ENCODE measurements at regions not wholly inside any gene's neighbourhood (a gene's known extent, or its start where the extent isn't known, plus 50 kb on each side); places are given as distances from the start of the nearest gene placed in this dataset.

GRCh38 chr11:116644941-116645305 is 127.9 kb downstream of the BUD13 start:
- DNase-seq: no peak
- intact Hi-C loops (cut with DNase I; ENCODE audit: low total_unique reads): no loop called here
- Histone ChIP-seq H3K4me1 (no peaks in the 10 kb centered on the region), H3K36me3 (no peaks in the 10 kb centered on the region), H3K27me3 (peaks cover 0 to 14% of the 10 kb centered on the region in 2 donors), H3K9me3 (no peaks in the 10 kb centered on the region), H3K4me3 (no peak overlapping the region), H3K27ac (no peak overlapping the region)
- TF ChIP-seq CTCF (IDR thresholded peaks at IDR 0.05): no peak

- intact Hi-C loops (cut with DNase I; ENCODE audit: low total_unique reads): no loop called here
- H3K36me3 ChIP-seq: no peaks in the 10 kb centered on the region
- no peak overlapping the region for H3K27ac ChIP-seq
- no peaks in the 10 kb centered on the region for H3K4me1 ChIP-seq
- no peak for TF ChIP-seq CTCF (IDR thresholded peaks at IDR 0.05)
- no peak overlapping the region for H3K4me3 ChIP-seq
- no peaks in the 10 kb centered on the region for H3K9me3 ChIP-seq
- DNase-seq: no peak
- peaks cover 0 to 14% of the 10 kb centered on the region in 2 donors for H3K27me3 ChIP-seq
These were observed 128.4 kb downstream of the BUD13 start for GRCh38 chr11:116644201-116644940.

- no peaks in the 10 kb centered on the region for H3K4me1 ChIP-seq
- H3K27ac ChIP-seq: no peak overlapping the region
- H3K27me3 ChIP-seq: peaks cover 0 to 14% of the 10 kb centered on the region in 2 donors
- no peak overlapping the region for H3K4me3 ChIP-seq
- no peaks in the 10 kb centered on the region for H3K9me3 ChIP-seq
- H3K36me3 ChIP-seq: no peaks in the 10 kb centered on the region
- DNase-seq: no peak
- intact Hi-C loops (cut with DNase I; ENCODE audit: low total_unique reads): no loop called here
- no peak for TF ChIP-seq CTCF (IDR thresholded peaks at IDR 0.05)
These were observed 129.3 kb downstream of the BUD13 start for GRCh38 chr11:116643521-116643920.

GRCh38 chr11:116642902-116643301 is 129.9 kb downstream of the BUD13 start:
- Histone ChIP-seq H3K9me3 (no peaks in the 10 kb centered on the region), H3K36me3 (no peaks in the 10 kb centered on the region), H3K27me3 (peaks cover 0 to 14% of the 10 kb centered on the region in 2 donors), H3K27ac (no peak overlapping the region), H3K4me3 (no peak overlapping the region), H3K4me1 (no peaks in the 10 kb centered on the region)
- no peak for TF ChIP-seq CTCF (IDR thresholded peaks at IDR 0.05)
- no peak for DNase-seq
- intact Hi-C loops (cut with DNase I; ENCODE audit: low total_unique reads): no loop called here

GRCh38 chr11:116642481-116642880 is 130.3 kb downstream of the BUD13 start:
- no peak overlapping the region for H3K4me3 ChIP-seq
- H3K27me3 ChIP-seq: peaks cover 0 to 14% of the 10 kb centered on the region in 2 donors
- no peaks in the 10 kb centered on the region for H3K4me1 ChIP-seq
- intact Hi-C loops (cut with DNase I; ENCODE audit: low total_unique reads): no loop called here
- DNase-seq: no peak
- H3K27ac ChIP-seq: no peak overlapping the region
- no peak for TF ChIP-seq CTCF (IDR thresholded peaks at IDR 0.05)
- no peaks in the 10 kb centered on the region for H3K9me3 ChIP-seq
- no peaks in the 10 kb centered on the region for H3K36me3 ChIP-seq
